ENCODE measurements at regions not wholly inside any gene's neighbourhood (a gene's known extent, or its start where the extent isn't known, plus 50 kb on each side); places are given as distances from the start of the nearest gene placed in this dataset.
"Not testable (repeated sequence)": the region's sequence is repeated elsewhere in the genome, so short reads cannot be mapped to it uniquely, and the experiment has no call there.

GRCh38 chr6:66499851-66500250 is 792.8 kb upstream of the EYS start:
- DNase-seq, result no peak

GRCh38 chr6:66496659-66497058 is 789.6 kb upstream of the EYS start:
- no peak for DNase-seq

DNA sequence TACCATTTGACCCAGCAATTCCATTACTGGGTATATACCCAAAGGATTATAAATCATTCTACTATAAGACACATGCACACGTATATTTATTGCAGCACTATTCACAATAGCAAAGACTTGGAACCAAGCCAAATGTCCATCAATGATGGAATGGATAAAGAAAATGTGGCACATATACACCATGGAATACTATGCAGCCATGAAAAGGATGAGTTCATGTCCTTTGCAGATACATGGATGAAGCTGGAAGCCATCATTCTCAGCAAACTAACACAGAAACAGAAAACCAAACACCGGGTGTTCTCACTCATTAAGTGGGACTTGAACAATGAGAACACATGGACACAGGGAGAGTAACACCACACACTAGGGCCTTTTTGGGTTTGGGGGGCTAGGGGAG is 787.6 kb upstream of the EYS start:
- not testable (repeated sequence) for DNase-seq

DNA sequence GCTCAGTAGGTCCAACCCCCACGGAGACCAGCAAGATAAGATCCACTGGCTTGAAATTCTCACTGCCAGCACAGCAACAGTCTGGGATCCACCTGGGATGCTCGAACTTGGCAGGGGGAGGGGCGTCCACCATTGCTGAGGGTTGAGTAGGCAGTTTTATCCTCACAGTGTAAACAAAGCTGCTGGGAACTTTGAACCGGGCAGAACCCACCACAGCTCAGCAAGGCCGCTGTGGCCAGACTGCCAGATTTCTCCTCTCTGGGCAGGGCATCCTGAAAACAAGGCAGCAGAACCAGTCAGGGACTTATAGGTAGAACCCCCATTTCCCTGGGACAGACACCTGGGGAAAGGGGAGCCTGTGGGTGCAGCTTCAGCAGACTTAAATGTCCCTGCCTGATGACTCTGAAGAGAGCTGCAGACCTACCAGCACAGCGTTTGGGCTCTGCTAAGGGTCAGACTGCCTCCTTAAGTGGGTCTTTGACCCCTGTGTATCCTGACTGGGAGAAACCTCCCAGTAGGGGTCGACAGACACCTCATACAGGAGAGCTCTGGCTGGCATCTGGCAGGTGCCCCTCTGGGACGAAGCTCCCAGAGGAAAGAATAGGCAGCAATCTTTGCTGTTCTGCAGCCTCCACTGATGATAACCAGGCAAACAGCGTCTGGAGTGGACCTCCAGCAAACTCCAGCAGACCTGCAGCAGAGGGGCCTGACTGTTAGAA is 782.4 kb upstream of the EYS start:
- DNase-seq, result no peak

- DNase-seq, result no peak
Observed at GRCh38 chr6:66481216-66481615, 774.2 kb upstream of the EYS start.

DNA sequence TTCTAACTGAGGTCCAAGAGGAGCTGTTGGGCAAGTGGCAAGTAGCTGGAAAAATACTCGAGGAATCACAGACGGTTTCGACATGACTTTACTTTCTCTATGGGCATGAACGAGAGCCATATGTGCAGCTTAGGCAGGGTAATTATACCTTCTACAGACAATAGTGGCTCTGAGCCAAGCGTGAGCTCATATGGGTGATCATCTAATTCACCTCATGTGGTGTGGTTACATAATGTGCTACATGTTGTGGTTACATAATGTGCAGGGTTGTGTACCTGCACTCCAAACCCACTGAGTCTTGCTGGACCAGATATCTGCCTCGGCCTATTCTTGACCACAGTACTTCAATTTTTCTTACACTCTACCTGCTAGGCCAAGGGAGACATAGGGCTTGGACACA is 771.7 kb upstream of the EYS start:
- DNase-seq, result no peak

DNA sequence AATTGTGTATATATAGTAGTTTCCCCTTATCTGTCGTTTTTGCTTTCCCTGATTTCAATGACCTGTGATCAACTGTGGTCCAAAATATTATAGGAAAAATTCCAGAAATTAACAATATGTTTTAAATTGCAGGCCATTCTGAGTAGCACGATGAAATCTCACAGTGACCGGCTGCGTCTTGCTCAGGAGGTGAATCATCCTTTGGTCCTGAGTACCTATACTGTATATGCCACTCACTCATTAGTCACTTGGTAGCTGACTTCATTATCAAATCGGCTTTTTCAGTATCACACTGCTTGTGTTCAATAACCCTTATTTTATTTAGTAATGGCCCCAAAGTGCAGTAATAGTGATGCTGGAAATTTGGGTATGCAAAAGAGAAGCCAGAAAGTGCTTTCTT is 728.3 kb upstream of the EYS start:
- DNase-seq, result no peak

DNA sequence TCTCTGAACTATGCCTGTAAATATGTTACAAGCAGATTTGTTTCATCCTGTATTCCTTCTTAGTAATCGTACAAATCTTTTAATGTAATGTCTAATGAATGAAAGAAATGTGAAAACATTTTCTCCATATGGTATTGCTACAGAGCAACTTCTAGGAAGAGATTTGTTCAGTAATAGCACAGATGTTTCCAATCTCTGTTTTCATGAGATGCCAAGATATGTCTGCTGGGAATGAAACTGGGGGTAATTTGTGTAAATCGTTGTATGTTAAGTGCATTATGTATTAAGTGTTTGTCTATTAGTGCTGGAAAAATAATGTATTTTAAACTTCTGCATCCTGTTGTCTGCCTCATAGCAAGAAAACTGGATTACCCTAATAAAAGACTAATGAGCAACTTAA is 722.2 kb upstream of the EYS start:
- DNase-seq, result no peak

DNA sequence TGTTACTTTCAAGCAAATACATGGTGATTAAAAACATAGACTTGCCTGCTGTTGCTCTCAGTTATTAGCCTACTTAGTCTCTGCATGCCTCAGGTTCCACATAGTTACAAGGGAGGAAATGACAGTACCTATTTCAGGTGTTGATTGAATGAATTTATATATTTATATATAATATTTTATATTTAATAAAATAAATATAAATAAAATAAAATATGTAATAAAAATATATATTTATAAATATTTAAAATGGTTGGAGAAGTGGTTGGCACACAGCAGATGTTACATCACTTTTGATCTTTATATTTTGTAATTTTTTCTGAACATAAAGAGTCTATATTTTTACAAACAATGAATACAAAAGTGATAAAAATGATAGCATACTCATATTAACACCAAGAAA is 716.0 kb upstream of the EYS start:
- DNase-seq, result no peak

DNA sequence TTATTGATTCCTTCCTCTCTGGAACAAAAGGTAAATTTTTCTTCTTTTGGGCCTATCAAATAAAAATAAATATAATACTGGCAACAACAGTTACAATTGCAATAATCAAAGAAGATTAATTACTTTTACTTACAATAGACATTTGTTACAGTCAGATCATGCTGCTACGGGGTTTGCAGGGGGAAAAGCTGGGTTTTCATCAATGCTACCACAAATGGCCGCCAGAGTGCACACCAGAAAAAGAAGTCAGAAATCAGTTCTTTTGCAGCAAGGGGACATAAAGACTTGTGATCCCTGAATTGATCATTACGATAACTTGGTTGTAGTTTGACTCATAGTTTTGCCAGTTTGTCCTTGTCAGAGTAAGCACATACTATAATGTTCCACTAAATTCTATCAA is 714.5 kb upstream of the EYS start:
- no peak for DNase-seq

GRCh38 chr6:66418906-66419305 is 711.9 kb upstream of the EYS start:
- no peak for DNase-seq

- DNase-seq, result no peak
Observed at GRCh38 chr6:66403966-66404365, 696.9 kb upstream of the EYS start.

DNA sequence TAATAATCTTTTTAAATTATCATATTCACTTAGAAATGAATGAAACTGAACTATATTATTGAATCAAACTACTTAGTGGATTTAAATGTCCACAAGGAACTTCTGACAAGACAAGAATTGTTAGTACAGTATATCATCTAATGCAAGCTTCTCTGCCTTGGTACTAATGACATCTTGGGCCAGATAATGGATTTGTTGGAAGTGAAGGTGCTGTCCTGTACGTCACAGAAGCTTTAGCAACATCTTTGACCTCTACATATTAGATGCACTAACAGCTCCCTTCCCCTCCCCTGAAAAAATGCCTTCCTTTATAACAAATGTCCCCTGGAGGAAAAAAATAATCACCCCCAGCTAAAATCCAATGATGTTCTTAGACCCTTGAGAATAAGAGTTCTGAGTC is 695.8 kb upstream of the EYS start:
- DNase-seq, result no peak

DNA sequence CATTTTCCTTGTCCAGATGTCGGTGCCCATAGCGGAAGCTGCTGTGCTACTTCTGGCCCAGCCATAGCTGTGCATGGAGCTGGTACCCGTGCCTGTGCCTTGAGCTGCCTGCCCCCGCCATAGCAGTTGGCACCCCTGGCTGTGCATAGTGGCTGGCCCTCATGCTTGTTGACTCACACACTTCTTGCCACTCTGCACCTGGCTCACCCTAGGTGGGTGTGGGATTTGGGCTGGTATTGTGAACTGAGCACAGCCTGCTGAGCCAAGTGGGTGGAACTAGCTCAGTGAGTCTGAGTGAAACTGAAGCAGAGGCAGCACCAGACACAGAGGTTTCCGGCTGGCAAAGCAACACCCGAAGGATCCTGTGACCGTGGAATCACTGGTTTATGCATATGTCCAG is 689.5 kb upstream of the EYS start:
- DNase-seq, result no peak

DNA sequence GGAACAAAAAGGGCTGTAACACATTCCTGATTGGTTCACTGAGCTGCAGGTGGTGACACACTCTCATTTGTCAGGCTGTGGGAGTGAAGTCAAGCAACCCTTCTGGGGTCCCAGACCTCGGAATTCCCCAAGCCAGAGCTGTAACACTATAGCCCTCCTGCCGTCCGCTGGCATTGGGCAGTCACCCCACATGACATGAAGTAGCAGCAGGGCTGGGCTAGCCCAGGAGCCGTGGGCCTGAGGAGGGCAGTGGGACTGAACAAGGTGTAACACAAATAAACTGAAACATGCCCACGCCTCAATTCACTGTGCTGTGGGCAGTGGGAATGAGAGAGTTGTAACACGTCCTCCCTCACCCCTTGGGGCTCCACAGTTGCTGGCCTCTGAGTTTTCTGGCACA is 689.1 kb upstream of the EYS start:
- DNase-seq, result no peak

DNA sequence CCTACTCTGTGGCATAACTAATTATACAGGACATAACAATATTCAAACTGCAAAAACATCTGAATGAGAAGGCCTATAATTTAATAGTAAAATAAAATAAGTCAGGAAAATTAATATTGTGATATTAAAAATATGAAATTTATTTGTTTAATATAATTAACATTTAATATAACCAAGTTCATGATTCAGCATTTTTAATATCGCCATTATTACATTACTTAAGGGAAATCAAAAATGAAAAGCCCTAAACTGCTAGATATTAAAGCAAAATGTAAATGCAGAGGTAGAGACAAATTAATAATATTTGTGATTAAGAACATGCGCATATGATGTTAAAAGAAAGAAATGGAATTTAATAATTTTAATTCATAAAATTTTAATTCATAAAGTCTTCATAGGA is 683.4 kb upstream of the EYS start:
- DNase-seq, result no peak

GRCh38 chr6:66376001-66376400 is 669.0 kb upstream of the EYS start:
- DNase-seq, result no peak

DNA sequence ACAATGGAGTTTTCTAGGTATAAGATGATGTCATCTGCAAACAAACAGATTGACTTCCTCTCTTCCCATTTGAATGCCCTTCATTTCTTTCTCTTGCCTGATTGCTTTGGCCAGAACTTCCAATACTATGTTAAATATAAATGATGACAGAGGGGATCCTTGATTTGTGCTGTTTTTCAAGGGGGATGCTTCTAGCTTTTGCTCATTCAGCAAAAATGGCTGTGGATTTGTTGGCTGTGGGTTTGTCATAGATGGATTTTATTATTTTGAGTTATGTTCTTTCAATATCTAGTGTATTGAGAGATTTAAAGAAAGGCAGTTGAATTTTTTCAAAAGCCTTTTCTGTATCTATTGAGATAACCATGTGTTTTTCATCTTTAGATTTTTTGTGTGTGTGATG is 662.4 kb upstream of the EYS start:
- no peak for DNase-seq

GRCh38 chr6:66362888-66363287 is 655.9 kb upstream of the EYS start:
- DNase-seq, result no peak

- no peak for DNase-seq
Observed at GRCh38 chr6:66361886-66362285, 654.9 kb upstream of the EYS start.

DNA sequence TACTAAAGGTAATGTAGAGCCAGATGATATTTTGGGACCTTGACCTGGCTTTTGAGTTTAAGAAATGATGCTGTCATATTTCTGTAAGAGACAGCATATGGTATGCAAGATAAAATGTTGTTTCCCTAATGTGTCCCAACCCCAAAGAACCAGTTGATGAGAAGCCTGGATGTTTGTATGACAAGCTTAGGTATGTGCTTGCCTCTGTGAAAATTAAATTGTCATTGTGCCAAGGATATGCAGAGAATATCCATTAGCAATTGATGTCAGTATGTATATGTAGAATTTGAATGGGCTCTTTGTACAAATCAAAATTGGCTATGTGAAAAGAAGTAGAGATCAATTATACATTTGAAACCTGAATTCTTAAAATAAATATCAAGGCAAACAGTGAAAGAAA is 650.8 kb upstream of the EYS start:
- DNase-seq, result no peak

DNA sequence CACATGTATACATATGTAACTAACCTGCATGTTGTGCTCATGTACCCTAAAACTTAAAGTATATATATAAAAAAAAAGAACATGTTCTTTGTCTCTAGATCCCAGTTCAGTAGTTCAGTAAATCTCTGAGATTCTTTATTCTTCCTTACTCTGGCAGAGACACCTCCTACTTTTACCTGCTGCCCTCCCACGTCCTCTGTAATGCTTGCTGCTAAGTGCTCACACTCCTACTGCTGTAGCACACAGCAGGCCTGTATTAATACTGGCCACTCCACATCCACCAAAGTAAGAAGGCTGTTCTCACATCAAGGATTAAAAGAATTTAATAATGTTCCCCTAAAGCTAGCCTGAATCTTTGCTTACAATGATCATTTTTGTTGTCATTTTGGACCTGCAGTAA is 648.4 kb upstream of the EYS start:
- no peak for DNase-seq

- no peak for DNase-seq
Observed at GRCh38 chr6:66344796-66345195, 637.8 kb upstream of the EYS start.

GRCh38 chr6:66340736-66341135 is 633.7 kb upstream of the EYS start:
- no peak for DNase-seq

DNA sequence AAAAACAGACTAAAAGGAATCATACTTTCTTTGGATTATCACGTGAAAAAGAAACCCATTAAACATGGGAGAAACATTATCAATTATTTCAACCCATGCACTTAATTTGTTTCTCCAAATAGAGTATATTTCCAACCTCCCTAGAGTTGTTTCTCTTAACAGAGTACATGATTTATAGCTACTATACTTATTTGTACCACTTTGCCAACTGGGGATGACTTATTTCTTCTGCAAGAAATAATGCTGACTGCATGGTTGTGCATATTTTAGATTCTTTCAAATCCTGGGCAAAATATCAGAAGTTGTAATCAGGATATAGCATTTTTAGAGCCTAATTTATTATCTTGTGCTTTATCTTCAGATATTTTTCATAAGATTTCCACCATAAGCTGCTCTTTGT is 629.1 kb upstream of the EYS start:
- DNase-seq, result no peak

DNA sequence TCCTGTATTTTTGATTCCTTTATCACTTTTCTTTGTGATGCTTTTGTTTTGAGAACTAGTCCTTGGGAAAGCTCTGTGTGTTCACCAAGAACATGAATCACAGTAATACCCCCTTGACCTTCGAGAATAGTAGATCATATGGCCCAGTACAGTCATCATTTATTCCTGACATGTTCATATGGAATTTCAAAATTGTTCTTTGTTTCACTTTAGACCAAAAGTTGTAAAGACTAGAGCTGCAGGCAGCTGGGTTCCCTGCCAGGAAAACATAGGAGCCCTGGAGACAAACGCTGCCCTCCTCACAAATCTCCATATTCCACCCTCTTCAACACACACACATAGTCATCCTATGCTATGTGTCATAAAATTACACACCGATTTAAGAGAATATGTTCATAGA is 621.2 kb upstream of the EYS start:
- no peak for DNase-seq

All from suppressor macrophage treated with lipopolysaccharide for 4 hours (primary cell).